ENCODE measurements at regions not wholly inside any gene's neighbourhood (a gene's known extent, or its start where the extent isn't known, plus 50 kb on each side); places are given as distances from the start of the nearest gene placed in this dataset.
"Not testable (repeated sequence)": the region's sequence is repeated elsewhere in the genome, so short reads cannot be mapped to it uniquely, and the experiment has no call there.

DNA sequence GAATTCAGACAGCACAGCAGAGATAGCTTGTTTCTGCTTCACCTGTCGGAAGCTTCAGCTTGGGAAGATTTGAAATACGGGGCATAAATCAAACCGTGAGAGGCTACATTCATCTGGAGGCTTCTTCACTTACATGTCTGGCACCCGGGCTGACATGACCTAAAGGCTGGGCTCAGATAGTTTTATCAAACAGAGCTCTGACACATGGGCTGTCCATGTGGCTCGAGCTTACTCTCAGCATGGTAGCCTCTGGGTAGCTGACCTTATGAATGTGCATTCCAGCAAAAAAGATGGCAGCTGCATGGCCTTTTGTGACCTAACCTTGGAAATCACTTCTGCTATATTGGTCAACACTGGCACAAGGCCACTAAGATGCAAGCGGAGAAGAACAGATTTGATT, 414.5 kb downstream of the NDFIP2 start (continued):
- TF ChIP-seq PRDM15 (CRISPR knock-in tag; IDR thresholded peaks at IDR 0.05) (no peak), RFX5 (IDR thresholded peaks at IDR 0.05; ENCODE audit: low read depth, low read length) (no peak)

GRCh38 chr13:79887278-79887677, 406.3 kb downstream of the NDFIP2 start:
- H3K27ac ChIP-seq (ENCODE audit: control insufficient read depth, insufficient read depth); H2AFZ ChIP-seq (ENCODE audit: control insufficient read depth, low read depth, low read length); POLR2A ChIA-PET; H3K36me3 ChIP-seq (ENCODE audit: control insufficient read depth in 2 of 2, insufficient read depth in 2 of 2, low read length in 1 of 2); H4K20me1 ChIP-seq (ENCODE audit: control insufficient read depth, insufficient read depth); ATAC-seq; RAD21 ChIA-PET (ENCODE audit: unreplicated experiment); H3K9ac ChIP-seq (ENCODE audit: control insufficient read depth, insufficient read depth, low read length); in situ Hi-C loops (cut with MboI); FAIRE-seq; H3K4me3 ChIP-seq; DNase-seq (ENCODE audit: low read depth, low spot score); H3K9me3 ChIP-seq (replicated peaks; ENCODE audit: control insufficient read depth, insufficient read depth, low read length); CTCF ChIA-PET; BruUV-seq (replicated peaks); H3K27me3 ChIP-seq (replicated peaks in 1 of 2; ENCODE audit: control insufficient read depth in 2 of 2, insufficient read depth in 2 of 2, low read length in 1 of 2); H3K4me2 ChIP-seq (ENCODE audit: control insufficient read depth, insufficient read depth); H3K4me1 ChIP-seq (ENCODE audit: control insufficient read depth, insufficient read depth, low read length); H3K79me2 ChIP-seq (ENCODE audit: control insufficient read depth, insufficient read depth, low read length); intact Hi-C loops (cut with micrococcal nuclease; ENCODE audit: unreplicated experiment): not testable (repeated sequence)
- SMC1A ChIA-PET (ENCODE audit: uncharacterized antibody, unreplicated experiment), result interaction anchor here (1.0 to 1.5 kb wide), 2 partner anchors 35 to 109 kb away, joined by 3 read pairs; no protein-coding TSS in a partner anchor
- 42% methylated on average over 8 of the region's 8 CpGs for WGBS (ENCODE audit: insufficient coverage, insufficient replicate concordance, low lambda C conversion rate, missing lambda C conversion rate)

All from GM12878 (cell line).